A673 (cell line): ENCODE measurements at regions not wholly inside any gene's neighbourhood (a gene's known extent, or its start where the extent isn't known, plus 50 kb on each side); places are given as distances from the start of the nearest gene placed in this dataset.

ENCODE experiments used
- BruUV-seq: library from RNA; stranded (reverse); fragments of 400-500 nt; replicated peaks from 2 replicates; lab custom pipeline; 2021; lab: Mats Ljungman, UMichigan
- CTCF ChIA-PET: fragments of 300-600 bp; sonication (Branson Sonifier 250); formaldehyde crosslinking; loops from one replicate; lab custom pipeline; 2022; ENCODE audit warnings: antibody characterized with exemption; lab: Charles Lee
- POLR2A ChIA-PET: fragments of 300-600 bp; sonication (Branson Sonifier 250); formaldehyde crosslinking; loops from one replicate; lab custom pipeline; 2022; ENCODE audit warnings: antibody characterized with exemption; ENCODE audit not compliant: low non-redundant PET; lab: Charles Lee
- DNase-seq: peaks from one replicate; pipeline ENCODE4 v3.0.0-alpha.2; 2015; ENCODE audit warnings: low spot score
- H3K27ac ChIP-seq: fragments of 200-600 bp; sonication (generic); 2 replicates; pipeline ENCODE4 v1.5.1; 2016; ENCODE audit warnings: mixed run types, low read depth, mild to moderate bottlenecking, mixed read lengths, antibody characterized with exemption, low read length; ENCODE audit not compliant: poor library complexity, severe bottlenecking
- H3K27me3 ChIP-seq: fragments of 200-600 bp; sonication (generic); replicated peaks from 2 replicates; pipeline ENCODE4 v1.6.1; 2017; ENCODE audit warnings: mixed run types, low read depth, mild to moderate bottlenecking, mixed read lengths, antibody characterized with exemption, low read length; ENCODE audit not compliant: insufficient read depth, poor library complexity
- H3K36me3 ChIP-seq: fragments of 200-600 bp; sonication (generic); 2 replicates; pipeline ENCODE4 v1.6.1; 2016; ENCODE audit warnings: mixed run types, mild to moderate bottlenecking, mixed read lengths, antibody characterized with exemption, low read length; ENCODE audit not compliant: insufficient read depth, poor library complexity, severe bottlenecking
- H3K4me1 ChIP-seq: fragments of 200-600 bp; sonication (generic); 2 replicates; pipeline ENCODE4 v1.6.1; 2017; ENCODE audit warnings: mixed run types, mild to moderate bottlenecking, mixed read lengths, antibody characterized with exemption, low read length; ENCODE audit not compliant: insufficient read depth, poor library complexity, severe bottlenecking
- H3K4me3 ChIP-seq: fragments of 200-600 bp; sonication (generic); 2 replicates; pipeline ENCODE4 v1.5.1; 2016; ENCODE audit warnings: low read depth, mixed run types, mild to moderate bottlenecking, mixed read lengths, low read length; ENCODE audit not compliant: poor library complexity, severe bottlenecking
- H3K9me3 ChIP-seq: fragments of 200-600 bp; sonication (generic); 2 replicates; pipeline ENCODE4 v1.6.1; 2016; ENCODE audit warnings: mixed run types, low read depth, mild to moderate bottlenecking, mixed read lengths, antibody characterized with exemption, low read length; ENCODE audit not compliant: poor library complexity, severe bottlenecking
- CTCF ChIP-seq: fragments of 300-800, 200-600 bp; sonication (generic); conservative IDR thresholded peaks from 2 replicates; pipeline ENCODE4 v1.5.1; 2017; ENCODE audit warnings: low read depth, mild to moderate bottlenecking, antibody characterized with exemption, low read length, moderate library complexity, mixed read lengths
- EZH2 ChIP-seq: fragments of 200-600 bp; sonication (generic); IDR thresholded peaks from 2 replicates; pipeline ENCODE4 v1.6.1; 2017; ENCODE audit warnings: borderline replicate concordance, low read depth, mild to moderate bottlenecking, mixed read lengths, antibody characterized with exemption, low read length; ENCODE audit not compliant: poor library complexity, severe bottlenecking
- intact Hi-C: fragments of 100-400 bp; cut with micrococcal nuclease; formaldehyde crosslinking; loops from one replicate; pipeline ENCODE4 v1.10.0; 2022; ENCODE audit not compliant: unreplicated experiment

- no TSS peak for BruUV-seq
- Histone ChIP-seq H3K4me1 (no peaks in the 10 kb centered on the region), H3K27ac (no peak overlapping the region), H3K27me3 (peaks cover under 1% of the 10 kb centered on the region), H3K36me3 (no peaks in the 10 kb centered on the region), H3K4me3 (no peak overlapping the region), H3K9me3 (no peaks in the 10 kb centered on the region)
- TF ChIP-seq CTCF (no peak), EZH2 (no peak)
- DNase-seq: no peak
- CTCF ChIA-PET: no interaction called here
- POLR2A ChIA-PET: no interaction called here
- intact Hi-C loops: no loop called here
These were observed 96.0 kb downstream of the OR13A1 start for GRCh38 chr10:45219416-45219815.

- Histone ChIP-seq H3K27me3 (peaks cover 7% of the 10 kb centered on the region), H3K4me3 (no peak overlapping the region), H3K9me3 (no peaks in the 10 kb centered on the region), H3K27ac (no peak overlapping the region), H3K4me1 (no peaks in the 10 kb centered on the region), H3K36me3 (no peaks in the 10 kb centered on the region)
- intact Hi-C loops: no loop called here
- TF ChIP-seq CTCF: no peak
- no peak for TF ChIP-seq EZH2
- DNase-seq: no peak
- ChIA-PET CTCF (interaction anchor here (0.6 kb wide), 1 partner anchor 1995 kb away, joined by 5 read pairs; no protein-coding TSS in a partner anchor), POLR2A (no interaction called here)
- BruUV-seq: no TSS peak
These were observed 94.5 kb downstream of the OR13A1 start for GRCh38 chr10:45220931-45221330.

GRCh38 chr10:45224219-45224841 is 91.1 kb downstream of the OR13A1 start:
- ChIA-PET CTCF (no interaction called here), POLR2A (no interaction called here)
- BruUV-seq: no TSS peak
- H3K27ac ChIP-seq: no peak overlapping the region
- H3K4me1 ChIP-seq: no peaks in the 10 kb centered on the region
- H3K27me3 ChIP-seq: peaks cover 7% of the 10 kb centered on the region
- no peak for DNase-seq
- H3K4me3 ChIP-seq: no peak overlapping the region
- H3K9me3 ChIP-seq: no peaks in the 10 kb centered on the region
- intact Hi-C loops: no loop called here
- no peaks in the 10 kb centered on the region for H3K36me3 ChIP-seq
- TF ChIP-seq CTCF (no peak), EZH2 (no peak)
